Suprapubic skin (tissue), 4 donors: ENCODE measurements at regions not wholly inside any gene's neighbourhood (a gene's known extent, or its start where the extent isn't known, plus 50 kb on each side); places are given as distances from the start of the nearest gene placed in this dataset.

ENCODE experiments used
- EP300 ChIP-seq: sonication (generic); formaldehyde crosslinking; IDR thresholded peaks from one replicate; pipeline ENCODE4 v1.6.1; 2017; ENCODE audit warnings: antibody characterized with exemption
- POLR2A ChIP-seq, 2 donors: fragments of 450-650 bp; IDR thresholded peaks; one replicate each; pipeline ENCODE4 v1.6.1; 2017; ENCODE audit warnings: antibody characterized with exemption in 2 of 2, mild to moderate bottlenecking in 2 of 2, moderate library complexity in 2 of 2
- POLR2AphosphoS5 ChIP-seq, 3 donors: sonication (generic); formaldehyde crosslinking; IDR thresholded peaks; one replicate each; pipeline ENCODE4 v1.6.1; 2017; ENCODE audit warnings: antibody characterized with exemption in 3 of 3
- TF ChIP-seq, protein P1 (sequence below), 2 donors: fragments of 200-600 bp in 1 of 2; fragments of 450-650 bp in 1 of 2; sonication (generic) in 1 of 2; IDR thresholded peaks; one replicate each; pipeline ENCODE4 v1.5.1; 2016 to 2019; ENCODE audit warnings: antibody characterized with exemption in 2 of 2, mild to moderate bottlenecking in 1 of 2, moderate library complexity in 1 of 2

DNA sequence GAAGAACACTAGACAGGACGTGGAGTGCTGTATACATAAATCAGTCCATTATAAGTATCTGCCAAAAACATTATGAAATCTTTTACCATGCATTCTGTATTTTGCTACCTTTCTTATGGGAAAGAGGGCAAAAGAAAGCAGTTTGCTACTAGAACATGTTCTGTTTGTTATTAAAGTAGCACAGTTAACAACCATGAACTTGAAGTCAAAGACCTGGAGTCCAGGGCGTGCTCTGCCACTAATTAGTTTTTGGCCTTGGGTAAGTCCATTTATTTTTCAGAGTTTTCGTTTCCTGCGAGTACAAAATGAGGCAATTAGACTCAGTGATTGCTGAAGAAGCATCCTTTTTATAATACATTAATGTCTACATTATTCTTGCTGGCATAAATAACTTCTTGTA is 143.3 kb upstream of the AGTR1 start:
- TF ChIP-seq, protein P1, sequence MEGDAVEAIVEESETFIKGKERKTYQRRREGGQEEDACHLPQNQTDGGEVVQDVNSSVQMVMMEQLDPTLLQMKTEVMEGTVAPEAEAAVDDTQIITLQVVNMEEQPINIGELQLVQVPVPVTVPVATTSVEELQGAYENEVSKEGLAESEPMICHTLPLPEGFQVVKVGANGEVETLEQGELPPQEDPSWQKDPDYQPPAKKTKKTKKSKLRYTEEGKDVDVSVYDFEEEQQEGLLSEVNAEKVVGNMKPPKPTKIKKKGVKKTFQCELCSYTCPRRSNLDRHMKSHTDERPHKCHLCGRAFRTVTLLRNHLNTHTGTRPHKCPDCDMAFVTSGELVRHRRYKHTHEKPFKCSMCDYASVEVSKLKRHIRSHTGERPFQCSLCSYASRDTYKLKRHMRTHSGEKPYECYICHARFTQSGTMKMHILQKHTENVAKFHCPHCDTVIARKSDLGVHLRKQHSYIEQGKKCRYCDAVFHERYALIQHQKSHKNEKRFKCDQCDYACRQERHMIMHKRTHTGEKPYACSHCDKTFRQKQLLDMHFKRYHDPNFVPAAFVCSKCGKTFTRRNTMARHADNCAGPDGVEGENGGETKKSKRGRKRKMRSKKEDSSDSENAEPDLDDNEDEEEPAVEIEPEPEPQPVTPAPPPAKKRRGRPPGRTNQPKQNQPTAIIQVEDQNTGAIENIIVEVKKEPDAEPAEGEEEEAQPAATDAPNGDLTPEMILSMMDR (IDR thresholded peaks at IDR 0.05) = no peak
- TF ChIP-seq POLR2A (IDR thresholded peaks at IDR 0.05) = no peak
- no peak for TF ChIP-seq POLR2AphosphoS5 (IDR thresholded peaks at IDR 0.05)
- TF ChIP-seq EP300 = no peak
